ENCODE measurements at regions not wholly inside any gene's neighbourhood (a gene's known extent, or its start where the extent isn't known, plus 50 kb on each side); places are given as distances from the start of the nearest gene placed in this dataset.

DNA sequence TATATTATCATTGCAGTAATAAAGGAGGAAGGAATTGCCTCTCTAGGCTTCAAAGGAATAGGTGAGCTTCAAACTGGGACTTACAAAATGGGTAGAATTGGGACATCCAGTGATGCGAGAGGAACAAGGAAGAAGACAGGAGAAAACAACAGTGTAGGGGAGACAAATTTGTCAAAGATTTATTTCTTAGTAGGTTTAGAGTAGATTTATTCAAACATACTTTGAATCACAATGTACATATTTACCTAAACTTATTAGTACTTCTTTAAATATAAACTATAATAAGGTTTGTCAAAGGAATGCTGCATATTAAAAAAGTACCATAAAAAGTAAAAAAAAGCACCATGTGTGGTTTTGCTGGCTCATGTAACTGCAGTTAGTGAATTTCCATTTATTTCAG, 161.4 kb upstream of the CDH2 start:
- Histone ChIP-seq H3K4ac (replicated peaks; ENCODE audit: insufficient read length, low read depth, low read length) (no peak overlapping the region), H2BK15ac (ENCODE audit: low read length) (no peak overlapping the region), H3K14ac (ENCODE audit: insufficient read length) (no peak overlapping the region), H4K20me1 (replicated peaks in 1 of 2; ENCODE audit: control insufficient read depth in 1 of 2, insufficient read depth in 2 of 2, low read length in 2 of 2) (no peaks in the 10 kb centered on the region), H3K23ac (ENCODE audit: insufficient read length) (no peak overlapping the region), H2AFZ (ENCODE audit: low read length) (no peak overlapping the region), H3K9me3 (ENCODE audit: insufficient read depth in 2 of 2, low read depth in 1 of 2, low read length in 1 of 2) (0 out of 4 replicates have a peak, but pooled peaks cover 0 to 1% of the 10 kb centered on the region in 2 experiments), H2BK5ac (ENCODE audit: low read depth, low read length) (no peak overlapping the region), H2AK5ac (ENCODE audit: low read depth, low read length) (no peak overlapping the region), H4K5ac (ENCODE audit: insufficient read length, low read depth, low read length) (no peak overlapping the region), H3K9ac (replicated peaks in 1 of 4; ENCODE audit: extremely low read depth in 1 of 4, low read depth in 3 of 4, low read length in 3 of 4) (no peak overlapping the region), H2BK120ac (replicated peaks; ENCODE audit: low read depth, low read length) (no peak overlapping the region), H3K79me2 (ENCODE audit: control insufficient read depth in 1 of 2, insufficient read depth in 2 of 2, low read length in 2 of 2) (no peaks in the 10 kb centered on the region), H3K23me2 (ENCODE audit: low read depth, low read length) (no peaks in the 10 kb centered on the region), H3K4me3 (ENCODE audit: extremely low read depth in 1 of 4, insufficient read depth in 2 of 4, low read depth in 3 of 4, low read length in 4 of 4) (no peak overlapping the region), H3K79me1 (ENCODE audit: low read depth, low read length) (no peaks in the 10 kb centered on the region), H2BK12ac (ENCODE audit: low read depth, low read length) (no peak overlapping the region), H3K56ac (replicated peaks; ENCODE audit: insufficient read length, low read depth, low read length) (no peak overlapping the region), H3K18ac (ENCODE audit: extremely low read depth, low read length) (no peak overlapping the region), H3K27me3 (replicated peaks in 1 of 4; ENCODE audit: control insufficient read depth in 3 of 4, extremely low read depth in 1 of 4, insufficient read depth in 3 of 4, low read length in 3 of 4) (no peaks in the 10 kb centered on the region), H3K36me3 (ENCODE audit: control insufficient read depth in 2 of 4, insufficient read depth in 4 of 4, low read length in 3 of 4) (no peaks in the 10 kb centered on the region), H3K4me1 (replicated peaks in 1 of 4; ENCODE audit: control insufficient read depth in 3 of 4, insufficient read depth in 4 of 4, low read length in 3 of 4) (no peaks in the 10 kb centered on the region), H3K4me2 (ENCODE audit: insufficient read depth in 1 of 2, low read depth in 2 of 2, low read length in 2 of 2) (no peak overlapping the region), H4K8ac (ENCODE audit: extremely low read depth, insufficient read depth, low read length) (no peak overlapping the region), H3K27ac (ENCODE audit: low read depth, low read length) (no peak overlapping the region), H4K91ac (replicated peaks; ENCODE audit: insufficient read length, low read length) (no peak overlapping the region), H2BK20ac (ENCODE audit: low read length) (no peak overlapping the region)
- FAIRE-seq (no peak), DNase-seq (ENCODE audit: low read depth in 1 of 2, low spot score in 2 of 2) (no peak)
- ChIA-PET CTCF (ENCODE audit: partially characterized antibody) (no interaction called here), POLR2A (ENCODE audit: partially characterized antibody) (no interaction called here)
- 89% methylated on average over 1 of the region's 1 CpG; no CpG with 5 or more reads in 1 of the 2 experiments for WGBS, 2 experiments (ENCODE audit: extremely low coverage in 1 of 2, insufficient coverage in 1 of 2, insufficient read length in 1 of 2, insufficient replicate concordance in 2 of 2, low coverage in 1 of 2, low lambda C conversion rate in 2 of 2, missing lambda C conversion rate in 1 of 2)
- TF ChIP-seq TEAD4 (IDR thresholded peaks at IDR 0.05; ENCODE audit: low read depth, low read length) (no peak), CEBPB (IDR thresholded peaks at IDR 0.05; ENCODE audit: low read depth, low read length) (no peak), NRF1 (IDR thresholded peaks at IDR 0.05; ENCODE audit: low read depth, low read length) (no peak), CREB1 (IDR thresholded peaks at IDR 0.05) (no peak), SIN3A (conservative IDR thresholded peaks at IDR 0.05 in 1 of 2, IDR thresholded peaks at IDR 0.05 in 1 of 2; ENCODE audit: low read depth in 1 of 2, low read length in 2 of 2) (no peak), KDM1A (IDR thresholded peaks at IDR 0.05; ENCODE audit: borderline replicate concordance, low read length) (no peak), CBX8 (IDR thresholded peaks at IDR 0.05; ENCODE audit: borderline replicate concordance, low read depth, low read length) (no peak)
